ENCODE measurements at regions not wholly inside any gene's neighbourhood (a gene's known extent, or its start where the extent isn't known, plus 50 kb on each side); places are given as distances from the start of the nearest gene placed in this dataset.
A peak's percentile ranks its signal among the peaks of the same experiment; 100 is the strongest.

DNA sequence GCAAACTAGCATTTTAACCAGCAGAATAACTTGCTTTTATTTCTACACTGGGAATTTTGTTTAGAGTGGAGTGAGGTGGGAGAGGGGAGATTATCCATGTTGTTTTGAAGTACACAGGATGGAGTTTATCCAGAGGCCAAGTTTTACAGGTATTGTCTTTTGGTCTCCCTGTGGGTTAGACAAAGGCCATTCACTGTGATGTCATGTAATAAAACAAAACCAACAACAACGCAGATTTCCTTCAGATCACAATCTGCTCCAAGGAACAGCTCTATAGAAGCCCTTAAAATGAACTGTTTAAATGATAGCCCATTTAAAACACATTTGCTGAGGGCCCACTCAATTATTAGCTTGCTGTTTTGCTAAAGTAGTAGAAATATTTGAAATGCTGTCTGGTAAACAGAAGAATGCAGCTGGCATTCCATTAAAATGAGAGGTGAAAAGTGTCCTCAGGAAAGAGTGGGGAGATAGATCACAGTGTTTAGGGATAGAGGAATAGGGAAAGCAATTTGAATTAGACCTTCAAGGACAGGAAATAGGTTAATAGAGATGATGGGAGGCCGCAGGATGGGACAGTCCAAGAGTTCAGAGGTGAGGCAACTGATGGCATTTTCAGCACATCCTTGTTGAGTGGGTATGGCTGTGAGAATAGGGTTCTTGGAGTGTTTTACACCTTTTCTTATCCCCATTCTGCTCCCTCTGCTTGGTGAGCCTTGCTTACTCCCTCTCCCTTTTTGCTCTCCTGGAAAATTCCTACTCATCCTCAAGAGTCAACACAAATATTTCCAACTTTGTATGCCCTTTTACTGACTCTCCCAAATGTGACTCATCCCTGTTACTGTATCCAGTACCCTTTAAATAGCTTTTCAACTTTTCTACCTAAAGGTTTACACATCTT, 140.1 kb upstream of the NR3C1 start:
- no TSS peak for BruUV-seq (replicated peaks)
- H3K27ac ChIP-seq (ENCODE audit: extremely low read length, insufficient read depth, low read length): no peak overlapping the region
- intact Hi-C loops (cut with micrococcal nuclease; ENCODE audit: unreplicated experiment) (no loop called here), in situ Hi-C loops (cut with HindIII; ENCODE audit: extremely low pct_ligation_motif_present, low pct_unique_long_range_greater_than_20kb) (no loop called here)
- no peaks in the 10 kb centered on the region for H3K79me2 ChIP-seq (ENCODE audit: insufficient read depth, low read length)
- no peaks in the 10 kb centered on the region for H4K20me1 ChIP-seq (ENCODE audit: insufficient read depth, low read length)
- no peaks in the 10 kb centered on the region for H3K27me3 ChIP-seq (ENCODE audit: control insufficient read depth in 1 of 2, insufficient read depth in 2 of 2, low read length in 2 of 2)
- ChIA-PET CTCF (ENCODE audit: low intra/inter-chr PET ratio, low total read pairs) (no interaction called here), POLR2A (no interaction called here)
- FAIRE-seq (no peak), ATAC-seq (peak; percentile 62), DNase-seq (ENCODE audit: low spot score) (peak; percentile 57)
- WGBS (ENCODE audit: low lambda C conversion rate): 66% methylated on average over 2 of the region's 2 CpGs
- no peak overlapping the region for H3K4me3 ChIP-seq (replicated peaks in 1 of 3; ENCODE audit: insufficient read depth in 1 of 3, low read depth in 2 of 3, low read length in 3 of 3)
- H3K9me3 ChIP-seq (ENCODE audit: low read length): peaks cover 11% of the 10 kb centered on the region
- H3K4me2 ChIP-seq (ENCODE audit: low read depth, low read length): peak overlapping the region; percentile 19; the same call in 1 of the 2 replicates
- H3K9ac ChIP-seq (ENCODE audit: insufficient read depth, low read depth, low read length): no peak overlapping the region; the same call in 1 of the 2 replicates
- peaks cover 42% of the 10 kb centered on the region for H3K4me1 ChIP-seq (ENCODE audit: insufficient read depth, low read length)
- no peaks in the 10 kb centered on the region for H3K36me3 ChIP-seq (replicated peaks in 1 of 2; ENCODE audit: control insufficient read depth in 1 of 2, insufficient read depth in 2 of 2, low read length in 2 of 2)
- no peak overlapping the region for H2AFZ ChIP-seq (ENCODE audit: low read length)
- TF ChIP-seq KDM5A (IDR thresholded peaks at IDR 0.05; ENCODE audit: borderline replicate concordance, low read length) (no peak), NCOA2 (CRISPR knock-in tag; IDR thresholded peaks at IDR 0.05) (no peak), GZF1 (CRISPR knock-in tag; IDR thresholded peaks at IDR 0.05) (no peak), GATAD2A (CRISPR knock-in tag; IDR thresholded peaks at IDR 0.05) (0 out of 2 replicates have a peak, but pooled peaks have one; percentile 9), FOSL2 (CRISPR knock-in tag; IDR thresholded peaks at IDR 0.05) (peak; percentile 53; the same call in 1 of the 2 replicates), MLLT10 (CRISPR knock-in tag; IDR thresholded peaks at IDR 0.05) (no peak), SSRP1 (CRISPR knock-in tag; IDR thresholded peaks at IDR 0.05) (no peak), FOXP4 (CRISPR knock-in tag; IDR thresholded peaks at IDR 0.05) (peak; percentile 15; the same call in 1 of the 2 replicates), KAT7 (CRISPR knock-in tag; IDR thresholded peaks at IDR 0.05; ENCODE audit: borderline replicate concordance) (no peak), RARA (CRISPR knock-in tag; IDR thresholded peaks at IDR 0.05) (peak; percentile 66), HNF4A (CRISPR knock-in tag; IDR thresholded peaks at IDR 0.05) (peak; percentile 21; the same call in 1 of the 2 replicates), SMARCC2 (IDR thresholded peaks at IDR 0.05) (no peak), GABPA (IDR thresholded peaks at IDR 0.05; ENCODE audit: low read depth, low read length) (no peak), GABPA (CRISPR knock-in tag; IDR thresholded peaks at IDR 0.05; ENCODE audit: low read depth) (no peak)
- TF ChIP-seq, protein P1, sequence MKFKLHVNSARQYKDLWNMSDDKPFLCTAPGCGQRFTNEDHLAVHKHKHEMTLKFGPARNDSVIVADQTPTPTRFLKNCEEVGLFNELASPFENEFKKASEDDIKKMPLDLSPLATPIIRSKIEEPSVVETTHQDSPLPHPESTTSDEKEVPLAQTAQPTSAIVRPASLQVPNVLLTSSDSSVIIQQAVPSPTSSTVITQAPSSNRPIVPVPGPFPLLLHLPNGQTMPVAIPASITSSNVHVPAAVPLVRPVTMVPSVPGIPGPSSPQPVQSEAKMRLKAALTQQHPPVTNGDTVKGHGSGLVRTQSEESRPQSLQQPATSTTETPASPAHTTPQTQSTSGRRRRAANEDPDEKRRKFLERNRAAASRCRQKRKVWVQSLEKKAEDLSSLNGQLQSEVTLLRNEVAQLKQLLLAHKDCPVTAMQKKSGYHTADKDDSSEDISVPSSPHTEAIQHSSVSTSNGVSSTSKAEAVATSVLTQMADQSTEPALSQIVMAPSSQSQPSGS (CRISPR knock-in tag; IDR thresholded peaks at IDR 0.05): no peak
- TF ChIP-seq, protein P2, sequence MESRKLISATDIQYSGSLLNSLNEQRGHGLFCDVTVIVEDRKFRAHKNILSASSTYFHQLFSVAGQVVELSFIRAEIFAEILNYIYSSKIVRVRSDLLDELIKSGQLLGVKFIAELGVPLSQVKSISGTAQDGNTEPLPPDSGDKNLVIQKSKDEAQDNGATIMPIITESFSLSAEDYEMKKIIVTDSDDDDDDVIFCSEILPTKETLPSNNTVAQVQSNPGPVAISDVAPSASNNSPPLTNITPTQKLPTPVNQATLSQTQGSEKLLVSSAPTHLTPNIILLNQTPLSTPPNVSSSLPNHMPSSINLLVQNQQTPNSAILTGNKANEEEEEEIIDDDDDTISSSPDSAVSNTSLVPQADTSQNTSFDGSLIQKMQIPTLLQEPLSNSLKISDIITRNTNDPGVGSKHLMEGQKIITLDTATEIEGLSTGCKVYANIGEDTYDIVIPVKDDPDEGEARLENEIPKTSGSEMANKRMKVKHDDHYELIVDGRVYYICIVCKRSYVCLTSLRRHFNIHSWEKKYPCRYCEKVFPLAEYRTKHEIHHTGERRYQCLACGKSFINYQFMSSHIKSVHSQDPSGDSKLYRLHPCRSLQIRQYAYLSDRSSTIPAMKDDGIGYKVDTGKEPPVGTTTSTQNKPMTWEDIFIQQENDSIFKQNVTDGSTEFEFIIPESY (CRISPR knock-in tag; IDR thresholded peaks at IDR 0.05): no peak
- TF ChIP-seq, protein P3, sequence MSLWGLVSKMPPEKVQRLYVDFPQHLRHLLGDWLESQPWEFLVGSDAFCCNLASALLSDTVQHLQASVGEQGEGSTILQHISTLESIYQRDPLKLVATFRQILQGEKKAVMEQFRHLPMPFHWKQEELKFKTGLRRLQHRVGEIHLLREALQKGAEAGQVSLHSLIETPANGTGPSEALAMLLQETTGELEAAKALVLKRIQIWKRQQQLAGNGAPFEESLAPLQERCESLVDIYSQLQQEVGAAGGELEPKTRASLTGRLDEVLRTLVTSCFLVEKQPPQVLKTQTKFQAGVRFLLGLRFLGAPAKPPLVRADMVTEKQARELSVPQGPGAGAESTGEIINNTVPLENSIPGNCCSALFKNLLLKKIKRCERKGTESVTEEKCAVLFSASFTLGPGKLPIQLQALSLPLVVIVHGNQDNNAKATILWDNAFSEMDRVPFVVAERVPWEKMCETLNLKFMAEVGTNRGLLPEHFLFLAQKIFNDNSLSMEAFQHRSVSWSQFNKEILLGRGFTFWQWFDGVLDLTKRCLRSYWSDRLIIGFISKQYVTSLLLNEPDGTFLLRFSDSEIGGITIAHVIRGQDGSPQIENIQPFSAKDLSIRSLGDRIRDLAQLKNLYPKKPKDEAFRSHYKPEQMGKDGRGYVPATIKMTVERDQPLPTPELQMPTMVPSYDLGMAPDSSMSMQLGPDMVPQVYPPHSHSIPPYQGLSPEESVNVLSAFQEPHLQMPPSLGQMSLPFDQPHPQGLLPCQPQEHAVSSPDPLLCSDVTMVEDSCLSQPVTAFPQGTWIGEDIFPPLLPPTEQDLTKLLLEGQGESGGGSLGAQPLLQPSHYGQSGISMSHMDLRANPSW (CRISPR knock-in tag; IDR thresholded peaks at IDR 0.05; ENCODE audit: borderline replicate concordance): no peak

All from HepG2 (cell line).